ENCODE measurements at regions not wholly inside any gene's neighbourhood (a gene's known extent, or its start where the extent isn't known, plus 50 kb on each side); places are given as distances from the start of the nearest gene placed in this dataset.

GRCh38 chr1:118649369-118650106, 338.6 kb downstream of the TBX15 start:
- TF ChIP-seq CTCF (IDR thresholded peaks at IDR 0.05) = no peak
- Mint-ChIP-seq H3K4me1 (ENCODE audit: low read depth) (no peaks in the 10 kb centered on the region), H3K9me3 (peaks cover 14% of the 10 kb centered on the region), H3K27me3 (no peaks in the 10 kb centered on the region), H3K4me3 (no peak overlapping the region), H3K36me3 (ENCODE audit: low read depth) (no peaks in the 10 kb centered on the region), H3K27ac (no peak overlapping the region)
- ATAC-seq (ENCODE audit: poor library complexity) (no peak), DNase-seq (no peak)
- Histone ChIP-seq H3K36me3 (ENCODE audit: insufficient read depth, low read length) (no peaks in the 10 kb centered on the region), H3K27me3 (ENCODE audit: control insufficient read depth in 1 of 2, insufficient read depth in 2 of 2, low read length in 2 of 2) (no peaks in the 10 kb centered on the region), H3K27ac (ENCODE audit: low read depth in 1 of 2, low read length in 2 of 2) (no peak overlapping the region), H3K4me1 (ENCODE audit: insufficient read depth, low read length) (no peaks in the 10 kb centered on the region), H3K9me3 (ENCODE audit: control insufficient read depth in 1 of 2, insufficient read depth in 1 of 2, low read length in 2 of 2) (no peaks in the 10 kb centered on the region), H3K4me3 (ENCODE audit: low read length) (no peak overlapping the region)
- POLR2A ChIA-PET = no interaction called here
- CTCF ChIA-PET = no interaction called here
- intact Hi-C loops (cut with DNase I, micrococcal nuclease) = no loop called here

GRCh38 chr1:118636004-118636403, 352.1 kb downstream of the TBX15 start:
- peaks cover 6% of the 10 kb centered on the region for H3K9me3 Mint-ChIP-seq
- no peaks in the 10 kb centered on the region for H3K36me3 Mint-ChIP-seq (ENCODE audit: low read depth)
- H3K9me3 ChIP-seq (ENCODE audit: control insufficient read depth in 1 of 2, insufficient read depth in 1 of 2, low read length in 2 of 2) = peaks cover 0 to 13% of the 10 kb centered on the region in 2 experiments
- H3K4me1 ChIP-seq (ENCODE audit: insufficient read depth, low read length) = no peaks in the 10 kb centered on the region
- CTCF ChIA-PET = no interaction called here
- POLR2A ChIA-PET = no interaction called here
- no peaks in the 10 kb centered on the region for H3K27me3 Mint-ChIP-seq
- ATAC-seq (ENCODE audit: poor library complexity) (no peak), DNase-seq (no peak)
- H3K27ac ChIP-seq (ENCODE audit: low read depth in 1 of 2, low read length in 2 of 2) = no peak overlapping the region
- no peak overlapping the region for H3K27ac Mint-ChIP-seq
- H3K4me3 ChIP-seq (ENCODE audit: low read length) = no peak overlapping the region
- TF ChIP-seq CTCF (IDR thresholded peaks at IDR 0.05) = no peak
- no peaks in the 10 kb centered on the region for H3K36me3 ChIP-seq (ENCODE audit: insufficient read depth, low read length)
- H3K27me3 ChIP-seq (ENCODE audit: control insufficient read depth in 1 of 2, insufficient read depth in 2 of 2, low read length in 2 of 2) = no peaks in the 10 kb centered on the region
- H3K4me1 Mint-ChIP-seq (ENCODE audit: low read depth) = no peaks in the 10 kb centered on the region
- no peak overlapping the region for H3K4me3 Mint-ChIP-seq
- intact Hi-C loops (cut with DNase I, micrococcal nuclease) = no loop called here

GRCh38 chr1:118627435-118627834, 360.7 kb downstream of the TBX15 start:
- Histone ChIP-seq H3K27ac (ENCODE audit: low read depth in 1 of 2, low read length in 2 of 2) (no peak overlapping the region), H3K9me3 (ENCODE audit: control insufficient read depth in 1 of 2, insufficient read depth in 1 of 2, low read length in 2 of 2) (no peaks in the 10 kb centered on the region), H3K4me1 (ENCODE audit: insufficient read depth, low read length) (no peaks in the 10 kb centered on the region), H3K27me3 (ENCODE audit: control insufficient read depth in 1 of 2, insufficient read depth in 2 of 2, low read length in 2 of 2) (no peaks in the 10 kb centered on the region), H3K4me3 (ENCODE audit: low read length) (no peak overlapping the region), H3K36me3 (ENCODE audit: insufficient read depth, low read length) (no peaks in the 10 kb centered on the region)
- ATAC-seq (ENCODE audit: poor library complexity) = no peak
- no peak for DNase-seq
- TF ChIP-seq CTCF (IDR thresholded peaks at IDR 0.05) = no peak
- Mint-ChIP-seq H3K36me3 (ENCODE audit: low read depth) (no peaks in the 10 kb centered on the region), H3K27me3 (no peaks in the 10 kb centered on the region), H3K9me3 (peaks cover 5% of the 10 kb centered on the region), H3K27ac (no peak overlapping the region), H3K4me3 (no peak overlapping the region), H3K4me1 (ENCODE audit: low read depth) (no peaks in the 10 kb centered on the region)
- intact Hi-C loops (cut with DNase I, micrococcal nuclease) = no loop called here
- POLR2A ChIA-PET = no interaction called here
- CTCF ChIA-PET = no interaction called here
